ENCODE measurements at regions not wholly inside any gene's neighbourhood (a gene's known extent, or its start where the extent isn't known, plus 50 kb on each side); places are given as distances from the start of the nearest gene placed in this dataset.

DNA sequence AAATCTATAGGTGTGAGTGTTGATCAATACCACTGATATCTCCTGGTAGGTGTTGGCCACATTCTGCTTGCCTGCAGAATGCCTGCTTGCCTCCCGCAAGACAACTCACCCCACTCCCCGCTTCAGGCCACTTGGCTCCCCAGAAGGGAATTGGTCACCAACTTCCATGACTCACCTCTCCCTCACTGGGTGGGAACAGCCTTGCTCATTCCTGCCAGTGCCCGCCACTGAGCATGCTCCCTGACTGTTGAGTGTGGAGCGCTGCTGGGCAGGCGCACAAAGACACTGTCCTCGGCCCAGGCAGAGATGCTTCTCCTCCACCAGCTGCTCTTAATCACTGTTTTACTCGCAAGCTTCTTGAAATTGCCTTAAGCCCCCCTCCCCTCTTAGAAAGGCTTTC, 57.3 kb upstream of the PPP2R3A start:
- CTCF ChIA-PET = no interaction called here
- Mint-ChIP-seq H3K27ac (no peak overlapping the region), H3K36me3 (ENCODE audit: low read depth) (no peaks in the 10 kb centered on the region), H3K4me1 (ENCODE audit: low read depth) (no peaks in the 10 kb centered on the region), H3K9me3 (ENCODE audit: insufficient read depth) (no peaks in the 10 kb centered on the region), H3K4me3 (no peak overlapping the region), H3K27me3 (ENCODE audit: low read depth) (peaks cover 2% of the 10 kb centered on the region)
- ATAC-seq (no peak), DNase-seq (no peak)
- POLR2A ChIA-PET = no interaction called here

DNA sequence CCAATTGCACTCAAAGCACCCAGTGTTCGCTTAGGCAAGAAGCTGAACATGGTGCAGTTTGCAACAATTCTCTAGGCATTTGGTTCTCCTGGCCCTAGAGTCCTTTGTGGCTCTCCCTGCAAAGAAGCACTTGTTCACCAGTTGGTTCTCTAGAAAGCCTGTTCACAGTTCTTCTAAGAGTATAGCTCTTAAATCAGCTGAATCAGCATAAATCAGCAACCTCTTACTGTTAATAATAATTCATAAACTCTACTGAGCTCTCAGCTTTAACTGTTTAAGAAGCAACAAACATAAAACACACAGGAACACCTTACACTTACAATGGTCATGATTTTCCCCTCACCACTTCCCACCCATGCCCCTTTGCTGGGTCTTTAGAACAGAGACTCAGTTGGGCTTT, 56.8 kb upstream of the PPP2R3A start:
- H3K36me3 Mint-ChIP-seq (ENCODE audit: low read depth) = no peaks in the 10 kb centered on the region
- no peak for ATAC-seq
- no peak overlapping the region for H3K4me3 Mint-ChIP-seq
- DNase-seq = no peak
- no peaks in the 10 kb centered on the region for H3K4me1 Mint-ChIP-seq (ENCODE audit: low read depth)
- POLR2A ChIA-PET = no interaction called here
- no peaks in the 10 kb centered on the region for H3K9me3 Mint-ChIP-seq (ENCODE audit: insufficient read depth)
- no peak overlapping the region for H3K27ac Mint-ChIP-seq
- CTCF ChIA-PET = no interaction called here
- H3K27me3 Mint-ChIP-seq (ENCODE audit: low read depth) = peaks cover 2% of the 10 kb centered on the region

- Mint-ChIP-seq H3K4me3 (no peak overlapping the region), H3K4me1 (ENCODE audit: low read depth) (no peaks in the 10 kb centered on the region), H3K9me3 (ENCODE audit: insufficient read depth) (no peaks in the 10 kb centered on the region), H3K27ac (no peak overlapping the region), H3K27me3 (ENCODE audit: low read depth) (peaks cover 1% of the 10 kb centered on the region), H3K36me3 (ENCODE audit: low read depth) (no peaks in the 10 kb centered on the region)
- ChIA-PET POLR2A (no interaction called here), CTCF (no interaction called here)
- DNase-seq (no peak), ATAC-seq (no peak)
These were observed 54.4 kb upstream of the PPP2R3A start for GRCh38 chr3:135911110-135911509.

GRCh38 chr3:135915206-135915605, 50.3 kb upstream of the PPP2R3A start:
- H3K4me1 Mint-ChIP-seq (ENCODE audit: low read depth) = no peaks in the 10 kb centered on the region
- H3K36me3 Mint-ChIP-seq (ENCODE audit: low read depth) = no peaks in the 10 kb centered on the region
- ATAC-seq = no peak
- no peak overlapping the region for H3K27ac Mint-ChIP-seq
- ChIA-PET POLR2A (no interaction called here), CTCF (no interaction called here)
- H3K4me3 Mint-ChIP-seq = no peak overlapping the region
- no peak for DNase-seq
- peaks cover 3% of the 10 kb centered on the region for H3K27me3 Mint-ChIP-seq (ENCODE audit: low read depth)
- no peaks in the 10 kb centered on the region for H3K9me3 Mint-ChIP-seq (ENCODE audit: insufficient read depth)
